Activated naive CD4-positive, alpha-beta T cell treated with anti-CD3 and anti-CD28 coated beads, Interleukin-2, amount 50 U/mL, for 72 hours (primary cell): ENCODE measurements at regions not wholly inside any gene's neighbourhood (a gene's known extent, or its start where the extent isn't known, plus 50 kb on each side); places are given as distances from the start of the nearest gene placed in this dataset.
A peak's percentile ranks its signal among the peaks of the same experiment; 100 is the strongest.

Experiments used
- ATAC-seq, 2 donors: fragments of 150-1000 bp; cut with Tn5 transposase; 2 replicates each; pipeline ENCODE4 v1.10.0; 2021; ENCODE audit warnings: mild to moderate bottlenecking in 2 of 2, moderate library complexity in 2 of 2
- DNase-seq, 2 donors: peaks; one replicate each; pipeline ENCODE4 v3.0.0; 2021 to 2022; ENCODE audit warnings: low spot score in 2 of 2
- H3K27ac Mint-ChIP-seq, 2 donors: one replicate each; pipeline ENCODE4 v1.8.0; 2022; ENCODE audit warnings: mild to moderate bottlenecking in 2 of 2, mixed read lengths in 2 of 2
- H3K36me3 Mint-ChIP-seq, 2 donors: one replicate each; pipeline ENCODE4 v1.8.0; 2022; ENCODE audit warnings: mixed read lengths in 2 of 2
- H3K9me3 Mint-ChIP-seq, 2 donors: one replicate each; pipeline ENCODE4 v1.8.0; 2022; ENCODE audit warnings: mixed read lengths in 2 of 2

DNA sequence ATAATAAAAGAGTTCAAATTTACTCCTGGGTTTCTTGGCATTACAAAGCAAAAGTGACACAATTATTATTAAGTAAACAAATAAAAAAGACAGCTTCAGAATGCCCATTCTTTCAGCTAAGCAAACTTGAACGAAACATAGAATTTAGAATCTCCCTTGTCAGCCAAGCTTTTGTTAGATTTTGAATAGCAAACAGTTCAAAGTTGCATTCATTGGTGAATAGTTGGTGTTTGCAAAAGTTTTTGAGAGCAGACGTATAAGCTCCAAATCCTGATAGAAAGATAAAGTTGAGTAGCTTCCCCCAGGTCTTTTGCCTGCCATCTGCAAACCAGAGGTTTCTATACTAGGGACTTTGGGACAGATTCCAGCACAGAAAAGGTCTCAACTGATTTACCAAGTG, 434.3 kb upstream of the TNP1 start:
- ATAC-seq: no peak

GRCh38 chr2:217293607-217294006, 433.7 kb upstream of the TNP1 start:
- H3K36me3 Mint-ChIP-seq: peaks cover 6 to 10% of the 10 kb centered on the region in 2 donors
- ATAC-seq (no peak), DNase-seq (no peak)
- no peak overlapping the region for H3K27ac Mint-ChIP-seq
- peaks cover 4 to 9% of the 10 kb centered on the region in 2 donors for H3K9me3 Mint-ChIP-seq

More for the DNA sequence above, 434.3 kb upstream of the TNP1 start:
- DNase-seq: no peak
- Mint-ChIP-seq H3K36me3 (peaks cover 6 to 10% of the 10 kb centered on the region in 2 donors), H3K9me3 (peaks cover 4 to 9% of the 10 kb centered on the region in 2 donors), H3K27ac (no peak overlapping the region)

DNA sequence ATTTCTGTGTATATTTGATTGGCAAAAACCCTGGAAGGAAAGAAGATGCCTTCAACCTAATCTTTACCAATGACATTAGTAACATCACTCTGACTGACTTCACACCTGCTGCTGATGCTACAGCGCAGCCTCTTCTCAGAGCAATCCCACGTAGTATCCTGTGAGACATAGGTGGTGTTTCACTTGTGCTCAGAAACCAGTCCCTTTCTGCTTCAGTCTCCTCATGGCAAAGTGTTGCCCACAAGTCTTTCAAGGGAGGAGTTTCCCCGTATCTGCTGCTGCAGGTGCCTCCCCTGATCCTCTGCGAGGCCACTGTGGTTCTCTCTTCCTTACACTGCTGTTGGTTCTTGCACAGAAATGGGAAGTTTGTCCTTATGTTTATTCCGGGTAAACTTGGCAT, 433.2 kb upstream of the TNP1 start:
- Mint-ChIP-seq H3K36me3 (peaks cover 6 to 10% of the 10 kb centered on the region in 2 donors), H3K27ac (no peak overlapping the region), H3K9me3 (peaks cover 4 to 9% of the 10 kb centered on the region in 2 donors)
- ATAC-seq (peak; percentile 60 to 67), DNase-seq (no peak)

DNA sequence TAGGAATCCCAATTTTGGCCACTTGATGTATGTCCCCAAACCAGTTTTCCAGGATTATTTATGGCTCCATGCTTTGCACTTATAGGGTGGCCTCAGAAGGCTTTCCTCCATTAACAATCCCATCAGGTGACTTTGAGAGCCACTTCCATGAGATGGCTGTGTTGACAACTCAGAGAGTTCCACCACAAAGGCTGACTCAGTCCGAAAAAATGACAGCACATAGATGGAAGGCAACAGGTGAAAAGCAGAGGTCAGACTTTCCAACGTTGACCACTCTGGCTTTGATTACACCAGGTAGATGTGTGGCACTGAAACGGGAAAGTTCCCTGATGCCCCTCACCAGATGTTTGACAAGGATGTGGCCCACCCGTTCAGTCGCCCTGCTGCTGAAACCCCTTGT, 431.4 kb upstream of the TNP1 start:
- Mint-ChIP-seq H3K36me3 (peaks cover 0 to under 1% of the 10 kb centered on the region in 2 donors), H3K9me3 (peaks cover 0 to 5% of the 10 kb centered on the region in 2 donors), H3K27ac (no peak overlapping the region)
- DNase-seq (no peak), ATAC-seq (no peak)

DNA sequence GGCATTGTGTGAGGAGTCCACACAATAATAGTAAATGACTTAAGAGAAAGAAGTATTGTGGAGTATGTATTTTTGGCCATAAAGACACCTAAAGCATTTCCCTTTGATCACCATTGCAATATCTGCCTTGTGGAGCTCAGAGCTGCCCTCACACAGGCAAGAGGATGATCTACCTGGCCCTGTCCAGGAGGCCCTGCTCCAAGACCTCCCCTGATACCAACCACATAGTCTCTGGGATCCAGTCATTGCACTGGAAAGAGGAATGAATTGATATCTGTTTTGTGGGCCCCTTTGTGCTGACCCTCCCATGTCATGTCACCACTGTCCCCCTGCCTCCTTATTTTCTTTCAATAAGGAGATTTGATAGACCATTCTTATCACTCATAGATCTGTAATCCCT, 430.6 kb upstream of the TNP1 start:
- Mint-ChIP-seq H3K9me3 (peaks cover 0 to 5% of the 10 kb centered on the region in 2 donors), H3K36me3 (no peaks in the 10 kb centered on the region), H3K27ac (no peak overlapping the region)
- no peak for DNase-seq
- no peak for ATAC-seq

DNA sequence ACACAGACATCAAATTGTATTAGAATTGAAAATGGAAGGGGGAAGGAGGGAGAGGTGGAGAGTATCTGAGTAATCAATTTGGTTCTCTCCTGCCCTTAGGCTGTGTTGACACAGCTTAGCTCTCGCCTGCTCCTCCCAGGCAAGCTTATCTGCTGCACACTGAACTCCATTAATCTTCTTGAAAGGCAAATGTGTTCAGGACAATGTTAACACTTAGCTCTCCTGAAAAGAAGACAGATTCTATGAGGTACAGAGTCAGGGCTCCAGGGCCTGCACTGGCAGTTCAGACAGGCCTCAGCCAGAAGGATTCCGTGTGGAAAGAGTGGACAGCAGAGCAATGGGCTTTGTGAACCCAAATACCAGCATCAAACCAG, 430.0 kb upstream of the TNP1 start:
- no peaks in the 10 kb centered on the region for H3K36me3 Mint-ChIP-seq
- no peak overlapping the region for H3K27ac Mint-ChIP-seq
- ATAC-seq (no peak), DNase-seq (no peak)
- H3K9me3 Mint-ChIP-seq: peaks cover 0 to 5% of the 10 kb centered on the region in 2 donors

DNA sequence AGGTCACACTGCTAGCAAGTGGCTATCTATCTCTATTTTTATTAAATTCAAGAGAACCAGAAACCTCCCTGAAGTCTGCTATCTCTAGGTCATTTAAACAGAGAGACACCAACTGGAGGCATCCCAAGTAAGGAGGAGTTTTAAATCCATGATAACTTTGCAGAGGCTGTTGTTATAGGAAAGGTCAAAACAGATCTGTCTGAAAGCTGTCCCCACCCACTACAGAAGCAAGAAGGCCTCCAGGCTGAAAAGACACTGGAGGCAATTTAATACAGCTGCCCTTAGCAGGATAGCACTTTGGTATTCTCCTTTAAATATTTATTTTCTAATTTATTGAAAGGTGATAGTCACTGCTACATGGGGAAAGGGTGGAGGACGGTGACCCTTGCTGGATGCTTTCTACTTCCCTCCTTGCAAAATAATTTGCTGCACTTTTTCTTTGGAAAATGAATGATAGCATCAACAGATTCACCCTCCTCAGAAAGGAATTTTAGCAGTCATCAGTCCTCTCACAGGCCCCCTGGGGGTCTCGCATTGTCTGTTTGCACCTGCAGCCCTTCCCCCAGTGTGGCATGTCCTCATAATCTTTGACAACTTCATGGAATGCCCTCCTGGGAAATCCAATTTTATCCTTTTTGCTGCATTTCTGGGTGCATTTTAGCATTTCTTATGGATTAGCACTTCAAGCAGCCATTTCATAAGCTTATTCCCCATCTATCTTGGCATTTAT, 429.5 kb upstream of the TNP1 start:
- H3K36me3 Mint-ChIP-seq: no peaks in the 10 kb centered on the region
- DNase-seq (no peak), ATAC-seq (no peak)
- no peak overlapping the region for H3K27ac Mint-ChIP-seq
- peaks cover 0 to 5% of the 10 kb centered on the region in 2 donors for H3K9me3 Mint-ChIP-seq

DNA sequence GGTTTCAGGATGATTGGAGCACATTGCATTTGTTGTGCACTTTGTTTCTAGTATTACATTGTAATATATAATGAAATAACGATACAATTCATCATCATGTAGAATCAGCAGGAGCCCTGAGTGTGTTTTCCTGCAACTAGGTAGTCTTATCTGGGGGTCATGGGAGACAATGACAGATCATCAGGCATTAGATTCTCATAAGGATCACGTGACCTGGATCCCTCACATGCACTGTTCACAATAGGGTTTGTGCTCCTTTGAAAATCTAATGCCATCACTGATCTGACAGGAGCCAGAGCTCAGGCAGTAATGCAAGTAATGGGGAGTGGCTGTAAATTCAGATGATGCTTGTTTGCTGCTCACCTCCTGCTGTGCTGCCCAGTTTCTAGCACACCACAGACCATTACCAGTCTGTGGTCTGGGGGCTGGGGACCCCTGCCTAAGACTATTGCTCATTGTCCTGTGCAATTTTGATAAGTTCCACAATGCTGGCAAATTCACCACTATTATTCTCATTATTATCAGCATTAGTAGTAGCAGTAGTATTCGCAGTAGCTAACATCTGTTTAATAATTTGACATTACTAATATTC, 428.7 kb upstream of the TNP1 start:
- H3K27ac Mint-ChIP-seq: no peak overlapping the region
- ATAC-seq (no peak), DNase-seq (no peak)
- peaks cover 0 to 5% of the 10 kb centered on the region in 2 donors for H3K9me3 Mint-ChIP-seq
- no peaks in the 10 kb centered on the region for H3K36me3 Mint-ChIP-seq

GRCh38 chr2:217286833-217287232, 427.0 kb upstream of the TNP1 start:
- Mint-ChIP-seq H3K9me3 (peaks cover 0 to 5% of the 10 kb centered on the region in 2 donors), H3K27ac (no peak overlapping the region), H3K36me3 (no peaks in the 10 kb centered on the region)
- DNase-seq (no peak), ATAC-seq (no peak)

GRCh38 chr2:217285926-217286325, 426.1 kb upstream of the TNP1 start:
- DNase-seq: no peak
- no peak for ATAC-seq
- H3K27ac Mint-ChIP-seq: no peak overlapping the region
- peaks cover 0 to 5% of the 10 kb centered on the region in 2 donors for H3K9me3 Mint-ChIP-seq
- no peaks in the 10 kb centered on the region for H3K36me3 Mint-ChIP-seq

GRCh38 chr2:217283460-217283859, 423.6 kb upstream of the TNP1 start:
- no peak overlapping the region for H3K27ac Mint-ChIP-seq
- ATAC-seq (no peak), DNase-seq (no peak)
- peaks cover 0 to 5% of the 10 kb centered on the region in 2 donors for H3K36me3 Mint-ChIP-seq
- peaks cover 0 to 5% of the 10 kb centered on the region in 2 donors for H3K9me3 Mint-ChIP-seq

DNA sequence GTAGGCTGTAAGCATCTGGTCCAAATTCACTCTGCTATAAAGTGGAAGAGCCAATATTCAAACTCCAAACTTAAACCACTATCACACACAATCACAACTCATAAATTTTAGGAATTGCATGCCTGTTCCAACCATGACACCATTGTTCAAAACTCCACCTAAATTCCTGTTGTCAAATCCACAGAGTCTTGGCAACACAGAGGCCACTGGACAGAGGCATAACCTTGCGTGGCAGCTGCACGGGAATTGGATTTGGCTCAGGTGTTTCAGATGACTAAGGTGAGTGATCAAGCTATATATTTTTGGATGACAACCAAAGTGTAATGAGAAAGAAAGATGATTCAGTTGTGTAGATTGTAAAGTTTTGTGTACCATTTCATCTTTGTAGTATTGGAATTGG, 422.7 kb upstream of the TNP1 start:
- DNase-seq: no peak
- no peak for ATAC-seq
- no peak overlapping the region for H3K27ac Mint-ChIP-seq
- peaks cover 0 to 5% of the 10 kb centered on the region in 2 donors for H3K36me3 Mint-ChIP-seq
- H3K9me3 Mint-ChIP-seq: peaks cover 0 to 3% of the 10 kb centered on the region in 2 donors

DNA sequence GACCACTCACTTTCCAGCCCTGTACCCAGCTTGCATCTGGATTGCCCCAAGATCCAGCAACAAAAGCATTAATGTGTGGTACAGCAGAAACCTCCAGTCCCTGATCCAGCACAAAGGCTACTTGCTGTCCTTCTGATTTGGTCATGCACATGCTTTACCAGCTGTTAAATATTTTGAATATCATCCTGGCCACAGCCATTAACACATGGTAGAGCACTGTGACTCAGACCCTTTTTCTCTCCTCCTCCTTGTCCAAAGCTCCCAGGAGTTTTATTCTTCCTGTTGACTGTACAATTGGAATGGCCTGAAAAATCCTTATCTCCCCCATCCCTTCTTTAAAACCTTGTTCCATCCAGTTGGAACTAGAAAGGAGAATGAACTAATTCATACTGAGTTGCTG, 419.7 kb upstream of the TNP1 start:
- H3K27ac Mint-ChIP-seq: peak overlapping the region in 1 of 2 donors; percentile 18
- no peak for ATAC-seq

DNA sequence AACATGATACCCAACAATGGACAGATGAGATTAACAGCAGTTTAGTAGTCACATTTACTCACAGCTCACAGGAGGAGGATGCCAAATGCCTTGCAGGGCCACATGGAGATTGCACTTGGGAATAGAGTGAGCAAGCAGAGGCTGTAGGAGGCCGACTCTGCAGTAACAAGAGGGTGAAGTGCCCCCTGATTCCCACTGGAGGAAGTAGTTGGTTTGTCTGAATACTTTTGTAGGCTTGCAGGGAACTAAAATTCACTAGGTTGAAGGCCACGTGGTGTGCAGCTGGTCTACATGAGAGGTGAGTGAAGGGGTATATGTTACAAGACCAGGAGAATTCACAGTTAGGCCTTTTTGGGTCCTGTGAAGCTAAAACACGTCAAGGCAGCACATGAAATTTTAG, 419.3 kb upstream of the TNP1 start:
- H3K27ac Mint-ChIP-seq: no peak overlapping the region
- ATAC-seq: no peak
- no peak for DNase-seq
- peaks cover 0 to 5% of the 10 kb centered on the region in 2 donors for H3K36me3 Mint-ChIP-seq
- no peaks in the 10 kb centered on the region for H3K9me3 Mint-ChIP-seq

More for the DNA sequence above, 419.7 kb upstream of the TNP1 start:
- Mint-ChIP-seq H3K9me3 (no peaks in the 10 kb centered on the region), H3K36me3 (peaks cover 0 to 5% of the 10 kb centered on the region in 2 donors)
- DNase-seq: no peak

- peak overlapping the region in 1 of 2 donors; percentile 14 for H3K27ac Mint-ChIP-seq
- ATAC-seq (no peak), DNase-seq (no peak)
- H3K9me3 Mint-ChIP-seq: no peaks in the 10 kb centered on the region
- H3K36me3 Mint-ChIP-seq: peaks cover 0 to 5% of the 10 kb centered on the region in 2 donors
Measured at GRCh38 chr2:217277646-217278398, 418.0 kb upstream of the TNP1 start.

DNA sequence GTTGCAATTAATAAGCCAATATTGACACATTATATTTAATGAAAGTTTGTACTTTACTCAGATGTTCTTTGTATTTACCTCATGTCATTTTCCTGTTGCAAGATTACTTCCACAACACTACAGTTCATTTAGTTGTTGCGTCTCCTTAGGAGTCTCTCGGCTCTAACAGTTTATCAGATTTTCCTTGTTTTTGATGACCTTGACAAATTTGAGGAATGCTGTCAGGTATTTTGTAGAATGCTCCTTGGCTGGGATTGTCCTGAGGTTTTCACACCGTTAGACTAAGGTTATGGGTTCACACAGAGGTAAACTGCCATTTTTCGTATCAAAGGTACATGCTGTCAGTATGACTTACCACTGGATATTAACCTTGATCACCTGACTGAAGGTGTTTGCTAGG, 416.6 kb upstream of the TNP1 start:
- peaks cover 0 to 5% of the 10 kb centered on the region in 2 donors for H3K36me3 Mint-ChIP-seq
- DNase-seq (no peak), ATAC-seq (no peak)
- no peaks in the 10 kb centered on the region for H3K9me3 Mint-ChIP-seq
- H3K27ac Mint-ChIP-seq: no peak overlapping the region

GRCh38 chr2:217275091-217275490, 415.2 kb upstream of the TNP1 start:
- H3K36me3 Mint-ChIP-seq: peaks cover 0 to 2% of the 10 kb centered on the region in 2 donors
- ATAC-seq: no peak

More at GRCh38 chr2:217275091-217275490, 415.2 kb upstream of the TNP1 start:
- H3K27ac Mint-ChIP-seq: no peak overlapping the region
- no peaks in the 10 kb centered on the region for H3K9me3 Mint-ChIP-seq
- no peak for DNase-seq
